COR-L47 (cell line): ENCODE measurements at regions not wholly inside any gene's neighbourhood (a gene's known extent, or its start where the extent isn't known, plus 50 kb on each side); places are given as distances from the start of the nearest gene placed in this dataset.
"Not testable (repeated sequence)": the region's sequence is repeated elsewhere in the genome, so short reads cannot be mapped to it uniquely, and the experiment has no call there.

Experiments
- DNase-seq: peaks from one replicate; lab custom pipeline; 2025; lab: John Stamatoyannopoulos, UW

DNA sequence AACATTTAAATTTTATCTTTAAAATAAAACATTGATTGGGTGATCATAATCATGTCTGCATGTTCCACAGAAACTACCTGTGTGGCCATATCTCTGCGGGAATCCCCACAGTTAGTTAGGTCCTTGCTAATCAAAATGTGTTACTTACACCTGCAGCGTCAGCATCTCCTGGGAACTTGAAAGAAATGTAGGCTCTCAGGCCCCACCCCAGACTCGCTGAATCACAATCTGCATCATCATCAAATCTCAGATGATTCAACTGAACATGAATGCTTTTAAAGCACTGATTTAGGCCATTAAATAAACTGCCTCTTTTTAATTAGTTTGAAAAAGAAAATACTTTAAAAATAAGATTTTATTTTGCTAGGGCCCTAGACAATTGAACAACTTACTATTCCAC is 577.8 kb downstream of the PYDC2 start:
- DNase-seq, result no peak

DNA sequence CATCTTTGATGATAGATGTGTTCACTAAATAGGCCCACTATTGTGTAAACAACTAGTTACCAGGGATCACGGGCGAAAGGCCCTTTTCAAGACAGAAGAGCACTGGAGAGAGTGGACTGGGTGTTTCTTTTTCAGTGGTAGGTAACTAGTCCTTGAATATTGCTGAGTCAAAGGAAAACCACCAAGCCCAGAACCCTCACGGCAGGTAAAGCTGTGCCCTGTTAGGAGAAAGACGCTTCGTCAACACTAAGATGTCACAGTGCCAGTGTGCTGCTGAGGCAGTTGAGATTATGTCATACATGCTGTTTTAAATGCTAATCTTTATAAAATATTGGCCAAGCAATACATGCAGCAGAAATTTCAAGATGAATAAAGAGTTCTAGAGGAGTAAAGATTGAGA is 578.6 kb downstream of the PYDC2 start:
- no peak for DNase-seq

DNA sequence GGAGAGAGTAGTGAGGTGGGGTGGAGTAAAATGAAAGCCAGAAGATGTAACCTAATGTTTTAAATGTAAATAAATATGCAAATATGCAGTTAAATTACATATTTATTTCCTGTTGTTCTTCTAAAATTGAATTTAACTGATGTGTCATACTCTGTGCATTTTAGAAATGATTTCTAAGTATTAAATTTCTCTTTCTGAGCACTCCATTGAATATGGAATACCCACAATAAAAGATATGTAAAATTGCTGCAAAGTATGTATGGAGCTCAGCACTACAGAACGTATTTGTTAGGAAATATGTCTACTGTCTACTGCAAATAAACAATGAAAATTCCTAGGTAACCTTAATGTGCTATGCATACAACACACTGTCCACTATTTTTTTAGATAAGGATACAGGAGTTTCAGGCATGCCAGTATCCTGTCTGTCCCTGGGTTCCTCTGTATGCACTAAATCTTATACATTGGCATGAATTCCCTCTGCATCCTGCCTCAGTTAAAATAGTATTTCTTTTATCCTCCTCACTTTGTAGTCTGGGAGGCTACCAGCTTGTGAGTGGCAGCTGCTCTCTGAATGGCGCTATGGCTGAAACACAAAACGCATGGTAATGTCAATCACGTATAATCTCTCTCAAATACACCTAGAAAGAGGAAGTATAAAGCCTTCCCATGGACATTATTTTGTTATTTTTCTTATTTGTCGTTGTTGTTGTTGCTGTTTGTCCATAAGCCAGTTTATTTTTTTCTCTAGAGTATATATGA is 579.5 kb downstream of the PYDC2 start:
- no peak for DNase-seq

DNA sequence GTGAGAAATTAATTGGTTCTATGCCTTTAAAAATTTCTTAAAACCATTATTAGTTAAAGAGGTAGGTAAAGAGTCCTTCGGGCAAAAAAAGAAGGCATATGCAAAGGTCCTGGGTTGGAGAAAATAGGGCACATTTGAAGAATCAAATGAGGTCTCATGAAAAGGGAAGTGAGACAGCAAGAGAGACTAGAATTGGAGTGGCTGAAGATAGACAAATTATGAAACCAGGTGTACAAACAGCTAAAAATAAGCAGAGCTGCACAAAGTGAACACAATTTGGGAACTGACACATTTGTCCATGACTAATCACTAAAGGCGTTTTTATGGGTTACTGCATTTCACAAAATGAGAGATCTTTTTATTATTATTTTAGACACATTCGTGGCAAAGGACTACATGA is 581.2 kb downstream of the PYDC2 start:
- DNase-seq, result no peak

DNA sequence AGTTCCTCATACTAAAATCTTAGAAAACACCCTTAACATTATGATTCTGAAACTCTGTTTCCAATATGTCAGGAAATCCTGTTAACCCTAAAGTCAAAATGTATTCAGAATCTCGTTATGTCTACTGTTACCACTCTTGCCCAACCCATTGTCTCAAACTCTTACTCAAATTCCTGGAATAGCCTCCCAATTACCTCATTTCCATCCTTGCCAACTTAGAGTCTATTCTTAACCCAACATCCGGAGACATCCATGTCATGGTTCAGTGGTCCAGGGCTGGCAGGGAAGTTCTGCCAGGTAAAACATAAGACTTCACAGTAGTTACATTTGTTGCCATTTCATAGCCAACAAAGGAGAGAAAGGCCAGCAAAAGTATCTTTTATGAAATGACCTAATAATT is 593.9 kb downstream of the PYDC2 start:
- no peak for DNase-seq

DNA sequence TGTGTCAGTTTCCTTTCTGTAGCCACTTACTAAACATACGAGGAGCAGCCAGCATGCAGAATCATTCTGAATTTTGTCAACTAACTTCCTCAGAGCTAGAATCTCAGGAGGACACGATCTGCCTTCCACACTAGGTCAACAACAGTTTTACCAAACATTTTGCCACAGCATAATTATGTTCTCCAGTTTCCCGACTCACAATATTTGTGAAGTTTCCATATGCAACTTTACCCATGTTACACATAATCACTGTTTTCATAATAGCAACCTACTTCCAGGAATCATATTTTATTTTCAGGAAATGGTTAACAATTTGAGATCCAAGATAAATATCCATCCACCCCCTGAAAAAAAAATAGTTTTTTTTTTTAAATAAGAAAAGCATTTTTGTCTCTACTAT is 595.0 kb downstream of the PYDC2 start:
- no peak for DNase-seq

DNA sequence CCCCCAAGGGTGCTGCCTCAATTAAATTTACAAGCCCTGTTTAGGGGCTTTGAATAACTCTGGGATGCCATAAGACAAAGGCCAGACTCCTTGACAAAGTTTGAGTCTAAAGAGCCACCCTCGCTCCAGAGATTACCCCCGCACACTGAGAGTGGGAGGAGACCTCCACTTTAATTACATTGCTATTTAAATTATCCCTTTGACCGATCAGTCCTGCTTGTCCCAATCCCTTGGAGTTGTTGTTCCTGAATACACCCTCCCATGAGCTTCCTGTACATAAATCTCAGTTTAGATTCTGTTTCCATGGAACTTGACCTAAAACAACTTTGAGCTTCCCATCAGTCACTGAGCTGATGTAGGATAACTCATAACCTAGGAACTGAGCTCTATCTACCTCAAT is 596.3 kb downstream of the PYDC2 start:
- DNase-seq, result no peak

DNA sequence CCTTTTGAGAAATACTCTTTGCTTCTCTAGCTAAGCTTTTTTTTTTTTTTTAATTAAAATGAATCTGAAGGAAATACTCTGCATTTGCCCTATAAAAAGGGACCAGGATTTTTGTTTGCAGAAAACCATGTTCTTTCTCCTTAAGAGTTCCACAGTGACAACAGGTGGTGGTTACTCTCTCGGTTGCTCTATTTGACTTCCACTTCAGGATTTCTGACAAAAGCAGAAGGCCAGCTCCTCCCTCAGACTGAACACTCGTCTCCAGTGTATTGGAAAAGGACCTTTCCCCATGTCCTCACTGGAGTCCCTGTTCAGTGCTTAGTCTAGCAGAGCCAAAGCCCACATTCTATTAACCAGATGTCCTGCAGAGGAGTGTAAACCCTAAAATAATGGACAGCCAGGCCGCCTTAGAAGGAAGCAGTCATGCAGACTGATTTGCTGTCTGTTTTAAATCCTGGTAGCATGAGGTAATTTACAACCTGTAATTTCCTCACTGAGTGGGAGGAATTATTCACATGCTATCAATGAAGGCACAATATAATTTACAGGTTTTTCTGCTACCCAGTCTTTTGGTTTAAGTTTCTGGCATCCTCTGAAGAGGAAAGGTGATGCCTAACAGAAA is 599.3 kb downstream of the PYDC2 start:
- peak; percentile 96 for DNase-seq

DNA sequence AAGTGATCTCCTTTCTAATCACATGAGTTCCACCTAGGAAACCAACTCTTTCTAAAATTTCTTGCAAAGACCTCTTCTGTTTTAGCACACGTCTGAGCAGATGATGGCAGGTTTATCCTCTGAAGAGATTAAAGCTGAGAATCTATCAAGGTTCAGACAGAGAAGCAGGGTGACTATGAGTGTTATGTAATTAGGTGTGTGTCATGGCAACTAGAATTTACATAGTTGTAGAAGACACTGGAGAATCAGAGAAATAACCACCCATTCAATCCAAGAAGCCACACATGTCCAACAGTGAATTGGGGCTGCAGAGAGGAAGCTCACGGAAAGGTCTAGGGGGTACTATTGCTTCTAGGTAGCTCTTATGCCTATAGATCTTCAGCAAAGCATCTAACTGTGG is 600.5 kb downstream of the PYDC2 start:
- no peak for DNase-seq

DNA sequence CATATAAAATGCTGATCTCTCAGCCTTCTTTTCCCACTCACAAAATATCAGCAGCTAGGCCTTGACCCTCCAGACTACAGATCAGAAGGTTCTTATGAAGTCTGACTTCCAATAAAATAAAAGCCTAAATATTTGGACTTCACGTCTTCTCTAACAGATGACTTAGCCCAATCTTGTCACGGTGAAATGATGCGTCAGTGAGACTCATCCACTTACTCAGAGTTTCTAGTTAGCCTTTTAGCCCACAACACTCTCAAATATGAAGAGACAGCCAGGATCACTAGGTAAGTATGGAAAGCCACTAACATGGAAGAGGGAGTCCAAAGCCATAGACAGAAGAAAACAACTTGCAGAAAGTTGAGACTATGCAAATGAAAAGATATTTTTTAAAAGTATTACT is 601.2 kb downstream of the PYDC2 start:
- DNase-seq, result no peak

DNA sequence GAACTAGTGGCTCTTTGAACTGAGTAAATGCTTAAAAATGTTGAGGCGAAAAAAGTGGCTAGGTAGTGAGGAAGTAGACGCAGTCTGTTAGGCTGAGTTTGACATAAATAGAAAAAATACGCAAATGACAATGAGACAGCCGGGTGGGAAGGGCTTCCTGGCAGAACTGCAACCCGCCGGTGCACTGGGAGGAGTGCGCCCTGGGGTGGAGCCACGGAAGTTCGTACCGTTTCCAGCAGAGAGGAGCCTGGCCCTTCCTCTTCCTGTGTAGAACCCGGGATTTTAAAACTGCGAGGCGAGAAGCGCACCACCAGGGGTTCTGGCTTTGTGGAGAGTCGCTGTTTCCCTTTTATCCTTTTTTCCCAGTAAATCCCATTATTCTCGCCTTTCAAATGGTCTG is 602.6 kb downstream of the PYDC2 start:
- no peak for DNase-seq

DNA sequence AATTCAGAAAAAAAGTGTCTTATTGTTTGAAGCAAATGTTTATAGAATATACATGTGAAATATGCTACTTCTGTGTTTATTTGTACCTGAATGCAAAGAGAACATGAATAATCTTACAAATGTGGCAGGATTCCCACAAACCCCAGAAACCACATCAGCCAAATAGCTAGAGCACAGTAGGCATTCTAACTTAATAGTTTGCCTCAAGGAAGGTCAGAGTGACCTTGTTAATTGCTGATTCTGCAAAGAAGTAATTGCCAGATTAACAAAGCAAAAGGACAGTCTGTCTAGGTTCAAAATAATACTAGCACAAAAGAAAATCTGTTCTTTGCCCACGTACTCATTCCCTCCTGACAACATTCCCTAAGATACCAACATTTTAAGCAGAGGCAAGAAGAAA is 604.0 kb downstream of the PYDC2 start:
- DNase-seq, result no peak

DNA sequence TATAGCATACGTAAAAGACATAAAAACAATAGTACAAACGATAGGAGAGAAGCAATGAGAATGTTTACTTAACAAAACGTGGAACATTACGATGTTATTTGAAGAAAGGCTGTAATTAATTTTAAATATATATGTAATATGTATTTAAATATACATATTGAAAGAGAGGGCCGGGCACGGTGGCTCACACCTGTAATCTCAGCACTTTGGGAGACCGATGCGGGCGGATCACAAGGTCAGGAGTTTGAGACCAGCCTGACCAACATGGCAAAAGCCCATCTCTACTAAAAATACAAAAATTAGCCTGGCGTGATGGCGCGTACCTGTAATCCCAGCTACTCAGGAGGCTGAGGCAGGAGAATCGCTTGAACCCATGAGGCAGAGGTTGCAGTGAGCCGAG is 605.3 kb downstream of the PYDC2 start:
- not testable (repeated sequence) for DNase-seq

DNA sequence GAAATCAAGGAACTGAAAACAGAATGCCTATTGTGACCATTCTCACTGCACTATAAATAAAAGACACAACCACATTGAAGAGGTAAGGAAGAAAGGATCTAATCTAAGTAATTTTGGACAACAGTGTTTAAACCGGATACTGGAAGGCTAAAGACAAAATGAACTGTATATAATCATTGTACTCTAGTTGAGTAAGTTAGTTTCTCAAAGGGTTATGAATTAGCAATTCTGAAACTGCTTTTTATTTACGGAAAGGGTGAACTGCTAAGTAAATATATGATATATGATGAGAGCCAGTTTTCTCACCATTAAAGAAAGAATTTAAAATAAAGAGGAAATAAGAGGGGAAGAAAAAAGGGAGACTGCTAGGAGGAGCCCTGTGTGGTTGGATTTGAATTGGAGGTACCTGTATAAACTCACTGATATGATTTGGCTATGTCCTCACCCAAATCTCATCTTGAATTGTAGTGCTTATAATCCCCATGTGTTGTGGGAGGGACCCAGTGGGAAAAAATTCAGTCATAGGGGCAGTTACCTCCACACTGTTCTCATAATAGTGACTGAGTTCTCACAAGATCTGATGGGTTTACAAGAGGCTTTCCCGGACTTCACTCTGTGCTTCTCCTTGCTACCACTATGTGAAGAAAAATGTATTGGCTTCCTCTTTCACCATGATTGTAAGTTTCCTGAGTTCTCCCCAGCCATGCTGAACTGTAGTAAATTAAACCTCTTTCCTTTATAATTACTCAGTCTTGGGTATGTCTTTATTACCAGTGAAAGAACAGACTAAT is 607.7 kb downstream of the PYDC2 start:
- no peak for DNase-seq

DNA sequence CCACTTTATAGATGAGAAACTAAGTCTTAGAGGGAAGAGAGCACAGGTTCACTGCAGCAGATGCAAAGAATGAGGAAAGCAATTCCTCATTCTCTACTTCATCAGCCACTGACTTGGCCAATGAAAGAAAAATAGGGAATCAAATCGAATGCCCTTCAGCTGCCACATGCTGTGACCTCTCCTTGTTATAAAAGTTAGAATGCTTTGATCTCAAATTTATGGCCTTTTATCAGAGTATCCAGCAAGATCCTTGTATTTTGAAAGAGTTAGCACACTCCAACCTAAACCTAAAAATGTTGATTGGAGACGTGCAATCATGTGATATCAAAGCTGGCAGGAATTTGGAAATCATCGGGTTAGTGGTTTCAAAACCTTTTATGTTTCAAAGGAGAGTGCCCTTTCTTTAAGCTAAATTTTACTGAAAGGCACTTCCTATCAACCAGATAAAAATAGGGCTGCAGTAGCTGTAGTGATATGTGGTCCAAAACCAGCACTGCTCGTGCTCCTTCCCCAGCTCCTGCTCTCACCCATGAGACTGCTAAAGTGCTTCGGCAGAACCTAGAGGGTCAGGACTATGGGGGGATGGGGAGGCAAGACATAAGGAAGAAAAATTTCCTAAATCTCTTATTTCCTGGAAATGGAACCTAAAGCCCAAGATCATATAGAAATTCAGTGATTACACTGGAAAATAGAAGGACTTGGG is 617.0 kb downstream of the PYDC2 start:
- DNase-seq, result no peak

DNA sequence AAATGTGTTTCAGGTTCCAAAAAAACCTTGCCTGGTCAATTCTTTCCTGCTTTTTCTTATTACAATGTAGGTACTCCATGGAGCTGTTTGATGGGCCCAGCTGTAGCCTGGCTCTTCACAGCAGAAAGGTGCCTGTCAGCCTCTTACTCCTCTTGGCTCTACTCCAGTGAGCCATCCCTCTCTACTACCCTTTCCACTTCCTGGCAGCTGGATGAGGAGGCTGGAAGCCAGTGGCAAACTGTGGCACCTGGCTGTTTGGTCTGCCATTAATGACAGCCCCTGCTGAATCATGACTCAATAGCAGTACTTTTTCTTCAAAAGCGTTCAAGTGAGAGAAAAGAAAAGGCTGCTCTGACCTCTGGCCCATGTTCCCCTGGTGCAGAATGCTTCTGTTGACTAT is 618.1 kb downstream of the PYDC2 start:
- DNase-seq, result peak; percentile 96

DNA sequence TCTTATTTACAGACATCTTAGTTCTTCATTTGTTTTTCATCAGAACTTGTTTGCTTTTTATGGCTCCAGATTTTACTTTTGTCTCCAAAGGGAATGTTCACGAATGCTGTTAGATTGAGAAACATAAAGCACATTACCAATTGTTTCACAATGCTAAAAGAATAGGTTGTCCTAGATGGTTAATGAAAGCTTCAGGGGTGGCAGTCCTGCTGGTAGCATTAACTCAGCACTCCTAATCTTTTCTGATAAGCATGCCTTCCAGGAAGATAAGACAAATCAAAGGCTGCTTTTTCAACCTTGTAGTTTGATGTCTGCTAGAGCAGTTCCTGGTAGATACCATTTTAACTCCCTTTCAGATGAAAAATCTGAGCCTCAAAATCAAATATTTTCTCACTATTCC is 619.4 kb downstream of the PYDC2 start:
- DNase-seq, result peak; percentile 72

DNA sequence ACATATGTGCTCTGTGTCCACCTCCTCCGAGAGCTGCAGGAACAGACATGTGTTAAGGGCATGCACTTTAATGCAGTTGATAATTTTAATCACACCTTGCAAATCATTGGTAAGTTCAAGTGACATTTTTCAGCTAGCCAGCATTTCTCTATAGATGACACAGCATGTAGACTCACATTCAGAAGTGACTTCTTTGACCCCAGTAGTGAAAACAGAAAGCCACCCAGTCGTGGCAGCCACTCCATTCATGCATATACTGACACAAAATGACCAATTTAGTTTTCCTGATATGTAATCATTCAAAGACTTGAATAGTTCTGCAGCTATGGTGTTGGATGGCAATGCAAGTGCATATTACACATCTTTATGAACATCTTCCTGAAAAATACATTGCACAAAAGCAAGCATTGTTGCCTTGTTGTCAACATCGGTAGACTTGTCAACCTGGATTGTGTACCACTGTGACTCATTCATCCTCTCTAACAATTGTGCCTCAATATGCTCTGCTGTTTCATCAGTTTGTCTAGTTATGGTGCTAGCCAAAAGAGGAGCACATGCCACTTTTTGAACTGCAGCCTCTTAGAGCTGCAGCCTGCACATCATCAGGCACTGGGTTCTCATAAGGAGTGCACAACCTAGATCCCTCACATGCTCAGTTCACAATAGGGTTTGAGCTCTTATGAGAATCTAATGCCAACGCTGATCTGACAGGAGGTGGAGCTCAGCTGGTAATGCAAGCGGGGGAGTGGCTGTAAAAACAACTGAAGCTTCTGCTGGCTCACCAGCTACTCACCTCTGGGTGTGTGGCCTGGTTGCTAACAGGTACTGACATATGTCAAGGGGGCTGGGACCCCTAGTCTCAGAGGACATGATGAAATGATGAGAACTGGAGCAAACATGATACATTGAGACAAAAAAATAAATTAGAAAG is 622.0 kb downstream of the PYDC2 start:
- DNase-seq, result no peak
